C4-2B (cell line): ENCODE measurements at regions not wholly inside any gene's neighbourhood (a gene's known extent, or its start where the extent isn't known, plus 50 kb on each side); places are given as distances from the start of the nearest gene placed in this dataset.
A peak's percentile ranks its signal among the peaks of the same experiment; 100 is the strongest.
"Not testable (repeated sequence)": the region's sequence is repeated elsewhere in the genome, so short reads cannot be mapped to it uniquely, and the experiment has no call there.

ENCODE experiments used
- H3K27ac ChIP-seq: fragments of 450-650 bp; 2 replicates; pipeline ENCODE4 v1.5.1; 2017
- ZFX ChIP-seq: fragments of 450-650 bp; IDR thresholded peaks from 2 replicates; pipeline ENCODE4 v1.6.1; 2017
- TF ChIP-seq, protein P1 (sequence below): fragments of 450-650 bp; conservative IDR thresholded peaks from 2 replicates; pipeline ENCODE4 v1.5.1; 2017; ENCODE audit warnings: mild to moderate bottlenecking

DNA sequence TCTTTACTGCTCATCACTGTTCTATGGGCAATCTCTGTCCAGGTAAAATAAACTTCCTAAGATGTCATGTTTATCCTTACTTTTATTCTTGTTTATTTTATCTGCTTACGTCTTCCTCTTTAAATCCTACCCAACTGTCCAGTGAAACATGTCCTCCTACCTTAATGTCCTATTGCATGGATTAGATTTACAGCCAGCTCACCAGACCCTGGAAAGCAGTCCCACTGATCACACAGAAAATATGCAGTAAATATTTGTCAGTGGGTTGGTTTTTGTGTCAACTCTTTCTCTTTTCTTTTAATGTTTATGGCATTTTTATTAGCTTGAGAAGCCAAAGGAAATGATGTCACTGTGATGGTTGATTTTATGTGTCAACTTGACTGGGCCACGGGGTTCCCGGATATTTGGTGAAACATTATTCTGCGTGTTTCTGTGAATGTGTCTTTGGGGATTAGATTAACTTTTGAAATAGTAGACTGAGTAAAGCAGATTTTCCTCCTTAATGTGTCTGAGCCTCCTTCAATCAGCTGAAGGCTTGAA, 258.3 kb downstream of the SRGAP2C start:
- TF ChIP-seq ZFX = no peak
- TF ChIP-seq, protein P1, sequence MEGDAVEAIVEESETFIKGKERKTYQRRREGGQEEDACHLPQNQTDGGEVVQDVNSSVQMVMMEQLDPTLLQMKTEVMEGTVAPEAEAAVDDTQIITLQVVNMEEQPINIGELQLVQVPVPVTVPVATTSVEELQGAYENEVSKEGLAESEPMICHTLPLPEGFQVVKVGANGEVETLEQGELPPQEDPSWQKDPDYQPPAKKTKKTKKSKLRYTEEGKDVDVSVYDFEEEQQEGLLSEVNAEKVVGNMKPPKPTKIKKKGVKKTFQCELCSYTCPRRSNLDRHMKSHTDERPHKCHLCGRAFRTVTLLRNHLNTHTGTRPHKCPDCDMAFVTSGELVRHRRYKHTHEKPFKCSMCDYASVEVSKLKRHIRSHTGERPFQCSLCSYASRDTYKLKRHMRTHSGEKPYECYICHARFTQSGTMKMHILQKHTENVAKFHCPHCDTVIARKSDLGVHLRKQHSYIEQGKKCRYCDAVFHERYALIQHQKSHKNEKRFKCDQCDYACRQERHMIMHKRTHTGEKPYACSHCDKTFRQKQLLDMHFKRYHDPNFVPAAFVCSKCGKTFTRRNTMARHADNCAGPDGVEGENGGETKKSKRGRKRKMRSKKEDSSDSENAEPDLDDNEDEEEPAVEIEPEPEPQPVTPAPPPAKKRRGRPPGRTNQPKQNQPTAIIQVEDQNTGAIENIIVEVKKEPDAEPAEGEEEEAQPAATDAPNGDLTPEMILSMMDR = no peak
- H3K27ac ChIP-seq = no peak overlapping the region

DNA sequence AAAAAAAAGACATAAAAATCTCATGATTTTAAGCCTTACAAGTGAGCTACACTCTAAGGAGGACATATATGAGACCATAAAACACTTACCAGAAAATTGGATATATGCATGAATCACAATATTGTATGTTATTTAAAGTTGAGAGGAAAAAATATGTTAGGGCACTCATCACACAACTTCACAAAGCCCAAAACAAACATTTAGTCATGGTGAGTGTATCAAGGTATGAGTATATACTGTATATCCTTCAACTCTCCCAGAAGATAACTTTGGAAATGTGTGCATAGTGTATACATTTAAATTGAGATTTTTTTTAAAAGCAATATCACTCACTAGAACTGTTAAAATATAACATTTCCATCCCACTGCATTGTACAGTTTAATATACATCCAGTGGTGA, 259.3 kb downstream of the SRGAP2C start:
- no peak overlapping the region for H3K27ac ChIP-seq
- TF ChIP-seq ZFX = no peak
- TF ChIP-seq, protein P1 = no peak

DNA sequence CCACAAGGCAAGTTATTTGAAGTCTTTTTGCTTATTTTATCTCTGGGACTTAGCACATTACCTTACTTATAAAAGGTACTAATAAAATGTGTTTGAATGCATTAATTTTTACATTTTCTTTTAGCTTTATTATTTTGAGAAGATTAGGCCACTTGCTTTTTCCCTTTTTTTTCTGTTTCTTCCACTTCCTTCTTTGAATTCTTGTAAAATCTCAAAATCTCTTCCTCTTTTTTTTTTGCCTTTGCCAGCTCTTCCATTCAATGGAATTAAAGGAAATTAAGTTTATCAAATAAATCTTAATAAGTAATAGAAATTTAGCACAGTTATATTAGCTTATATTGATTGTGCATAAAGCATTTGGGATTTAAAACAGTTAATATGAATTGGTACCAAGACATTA, 260.9 kb downstream of the SRGAP2C start:
- H3K27ac ChIP-seq = no peak overlapping the region
- TF ChIP-seq, protein P1 = no peak
- no peak for TF ChIP-seq ZFX

DNA sequence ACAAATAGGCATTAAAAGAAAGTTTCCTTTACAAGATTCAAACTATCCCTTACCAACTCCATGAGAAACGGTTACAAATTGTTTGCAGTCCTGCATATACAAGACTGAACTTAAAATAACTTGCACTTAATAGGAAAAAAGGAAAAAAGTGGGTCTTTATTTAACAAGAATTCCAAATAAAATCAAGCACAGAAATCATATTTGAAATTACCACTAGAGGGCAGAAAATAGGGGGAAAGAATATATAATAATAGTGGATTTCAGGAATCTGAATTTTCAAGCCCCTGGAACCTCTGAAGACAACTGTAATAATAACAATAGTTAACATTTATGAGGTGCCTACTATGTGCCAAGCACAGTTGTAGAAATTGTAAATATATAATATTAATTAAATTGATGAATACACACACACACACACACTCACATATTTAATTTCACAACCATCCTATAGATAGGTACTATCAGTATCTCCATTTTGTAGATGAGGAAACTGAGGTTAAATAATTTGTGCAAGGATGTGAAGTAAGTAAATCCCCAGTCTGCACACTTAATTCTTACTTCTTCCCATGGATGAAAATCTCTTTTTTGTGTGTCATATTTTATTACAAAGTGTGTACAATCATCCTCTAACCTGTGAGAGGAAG, 262.6 kb downstream of the SRGAP2C start:
- TF ChIP-seq, protein P1 = peak; percentile 70
- not testable (repeated sequence) for H3K27ac ChIP-seq

DNA sequence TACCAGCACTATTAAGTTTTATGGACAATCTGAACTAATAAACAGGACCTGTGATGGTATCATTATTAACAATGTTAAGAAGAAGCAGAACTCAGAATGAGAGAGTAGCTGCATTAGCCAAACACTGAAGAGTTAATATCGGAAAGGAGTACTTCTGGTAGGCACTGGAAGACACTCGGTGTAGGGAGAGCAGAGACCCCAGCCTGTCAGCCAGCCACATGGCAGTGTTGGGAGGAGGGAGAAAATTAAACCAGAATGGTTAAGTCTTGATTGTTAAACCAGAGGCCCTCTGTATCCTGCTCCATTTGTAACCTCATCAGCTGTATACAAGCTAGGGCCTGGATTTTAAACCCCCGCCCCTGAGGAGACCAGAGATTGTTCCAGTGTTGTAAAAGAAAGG, 263.3 kb downstream of the SRGAP2C start:
- H3K27ac ChIP-seq = not testable (repeated sequence)

DNA sequence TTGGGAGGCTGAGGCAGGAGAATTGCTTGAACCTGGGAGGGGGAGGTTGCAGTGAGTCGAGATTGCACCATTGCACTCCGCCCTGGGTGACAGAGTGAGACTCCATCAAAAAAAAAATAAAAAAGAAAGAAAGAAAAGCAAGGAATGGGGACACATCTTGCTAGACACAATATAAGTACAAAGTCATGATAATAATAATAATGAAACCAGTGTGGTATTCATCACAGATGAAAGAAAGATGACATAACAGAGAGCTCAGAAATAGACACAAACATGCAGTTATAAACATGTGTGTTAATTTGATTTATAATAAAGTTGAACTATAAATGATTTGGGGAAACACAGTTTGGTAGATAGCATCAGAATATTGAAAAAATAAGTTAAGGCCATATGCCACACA, 264.1 kb downstream of the SRGAP2C start:
- TF ChIP-seq, protein P1 = no peak
- TF ChIP-seq ZFX = no peak
- no peak overlapping the region for H3K27ac ChIP-seq

DNA sequence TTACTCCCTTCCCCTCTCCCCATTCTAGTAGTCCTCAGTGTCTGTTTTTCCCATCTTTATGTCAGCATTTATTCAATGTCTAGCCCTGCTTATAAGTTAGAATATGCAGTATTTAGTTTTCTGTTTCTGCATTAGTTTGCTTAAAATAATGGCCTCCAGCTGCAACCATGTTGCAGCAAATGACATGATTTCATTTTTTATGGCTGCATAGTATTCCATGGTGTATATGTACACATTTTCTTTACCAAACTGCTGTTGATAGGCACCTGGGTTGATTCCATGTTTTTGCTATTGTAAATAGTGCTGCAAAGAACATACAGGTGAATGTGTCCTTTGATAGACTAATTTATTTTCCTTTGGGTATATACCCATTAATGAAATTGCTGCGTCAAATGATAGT, 267.7 kb downstream of the SRGAP2C start:
- no peak overlapping the region for H3K27ac ChIP-seq
- no peak for TF ChIP-seq ZFX
- TF ChIP-seq, protein P1 = no peak
